ENCODE measurements at regions not wholly inside any gene's neighbourhood (a gene's known extent, or its start where the extent isn't known, plus 50 kb on each side); places are given as distances from the start of the nearest gene placed in this dataset.

DNA sequence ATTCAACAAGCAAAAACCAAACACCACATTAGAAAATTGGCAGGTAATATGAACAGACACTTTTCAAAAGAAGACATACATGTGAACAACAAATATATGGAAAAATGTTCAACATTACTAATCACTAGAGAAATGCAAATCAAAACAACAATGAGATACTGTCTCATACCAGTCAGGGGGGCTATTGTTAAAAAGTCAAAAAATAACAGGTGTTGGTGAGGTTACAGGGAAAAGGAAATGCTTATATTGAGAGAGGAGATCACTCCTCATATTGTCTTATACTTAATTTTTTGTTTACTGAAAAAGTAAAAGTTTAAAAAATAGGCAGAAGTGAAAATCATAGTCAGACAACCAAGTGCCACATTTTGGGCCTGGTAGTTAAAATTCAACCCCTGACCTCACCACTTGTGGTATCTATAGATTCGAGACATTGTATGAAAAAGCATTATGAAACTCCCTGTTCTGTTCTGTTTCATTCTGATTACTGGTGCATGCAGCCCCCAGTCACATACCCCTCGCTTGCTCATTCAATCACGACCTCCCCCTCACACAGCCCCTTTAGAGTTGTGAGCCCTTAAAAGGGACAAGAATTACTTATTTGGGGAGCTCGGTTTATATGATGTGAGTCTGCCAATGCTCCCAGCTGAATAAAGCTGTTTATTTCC is 153.7 kb upstream of the FGF16 start:
- TF ChIP-seq TCF12 (IDR thresholded peaks at IDR 0.05; ENCODE audit: low read depth) (no peak), TEAD4 (IDR thresholded peaks at IDR 0.05) (no peak)
- TF ChIP-seq, protein P1, sequence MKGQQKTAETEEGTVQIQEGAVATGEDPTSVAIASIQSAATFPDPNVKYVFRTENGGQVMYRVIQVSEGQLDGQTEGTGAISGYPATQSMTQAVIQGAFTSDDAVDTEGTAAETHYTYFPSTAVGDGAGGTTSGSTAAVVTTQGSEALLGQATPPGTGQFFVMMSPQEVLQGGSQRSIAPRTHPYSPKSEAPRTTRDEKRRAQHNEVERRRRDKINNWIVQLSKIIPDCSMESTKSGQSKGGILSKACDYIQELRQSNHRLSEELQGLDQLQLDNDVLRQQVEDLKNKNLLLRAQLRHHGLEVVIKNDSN (IDR thresholded peaks at IDR 0.05): no peak
